ENCODE measurements at regions not wholly inside any gene's neighbourhood (a gene's known extent, or its start where the extent isn't known, plus 50 kb on each side); places are given as distances from the start of the nearest gene placed in this dataset.

DNA sequence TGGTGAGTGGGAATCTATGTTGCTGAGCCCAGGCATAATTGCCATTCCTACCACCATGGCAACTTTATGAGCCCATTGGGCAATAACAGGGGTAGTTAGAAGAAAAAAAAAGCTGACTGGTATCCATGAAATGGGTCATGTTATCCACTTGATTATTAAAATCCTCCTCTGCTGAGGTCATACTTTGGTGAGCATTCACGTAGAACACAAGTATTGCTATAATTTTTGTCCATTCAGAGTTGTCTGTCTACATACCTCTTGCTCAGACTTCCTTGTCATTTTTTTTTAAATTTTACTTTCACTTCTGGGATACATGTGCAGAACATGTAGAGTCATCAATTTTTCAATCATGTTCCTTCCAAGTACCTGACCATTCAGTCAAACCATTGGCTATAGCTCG is 780.8 kb upstream of the ARRDC3 start:
- DNase-seq (no peak), FAIRE-seq (no peak)
- H3K27me3 ChIP-seq (ENCODE audit: control insufficient read depth, insufficient read depth, low read length): no peaks in the 10 kb centered on the region
- TF ChIP-seq CTCF (IDR thresholded peaks at IDR 0.05; ENCODE audit: borderline replicate concordance, extremely low read depth, insufficient read depth): no peak
- H3K9ac ChIP-seq (ENCODE audit: low read length in 3 of 3): no peak overlapping the region
- no peaks in the 10 kb centered on the region for H3K9me3 ChIP-seq (ENCODE audit: control insufficient read depth in 2 of 3, insufficient read depth in 1 of 3, low read length in 3 of 3)
- H3K27ac ChIP-seq (ENCODE audit: low read depth in 2 of 2, low read length in 2 of 2): no peak overlapping the region
- no peak overlapping the region for H3K4me3 ChIP-seq (ENCODE audit: low read length in 3 of 3)
- H3K36me3 ChIP-seq (ENCODE audit: control insufficient read depth in 2 of 3, insufficient read depth in 3 of 3, low read length in 3 of 3): no peaks in the 10 kb centered on the region
- intact Hi-C loops (cut with DNase I): no loop called here
- H3K4me1 ChIP-seq (ENCODE audit: control insufficient read depth in 2 of 3, insufficient read depth in 2 of 3, low read depth in 1 of 3, low read length in 3 of 3): no peaks in the 10 kb centered on the region

- no peak for TF ChIP-seq CTCF (IDR thresholded peaks at IDR 0.05; ENCODE audit: borderline replicate concordance, extremely low read depth, insufficient read depth)
- Histone ChIP-seq H3K4me1 (ENCODE audit: control insufficient read depth in 2 of 3, insufficient read depth in 2 of 3, low read depth in 1 of 3, low read length in 3 of 3) (no peaks in the 10 kb centered on the region), H3K9ac (ENCODE audit: low read length in 3 of 3) (no peak overlapping the region), H3K36me3 (ENCODE audit: control insufficient read depth in 2 of 3, insufficient read depth in 3 of 3, low read length in 3 of 3) (no peaks in the 10 kb centered on the region), H3K4me3 (ENCODE audit: low read length in 3 of 3) (no peak overlapping the region), H3K27me3 (ENCODE audit: control insufficient read depth, insufficient read depth, low read length) (no peaks in the 10 kb centered on the region), H3K9me3 (ENCODE audit: control insufficient read depth in 2 of 3, insufficient read depth in 1 of 3, low read length in 3 of 3) (no peaks in the 10 kb centered on the region), H3K27ac (ENCODE audit: low read depth in 2 of 2, low read length in 2 of 2) (no peak overlapping the region)
- FAIRE-seq: no peak
- no peak for DNase-seq
- intact Hi-C loops (cut with DNase I): no loop called here
These were observed 764.7 kb upstream of the ARRDC3 start for GRCh38 chr5:92147798-92148197.

- Histone ChIP-seq H3K4me3 (ENCODE audit: low read length in 3 of 3) (no peak overlapping the region), H3K4me1 (ENCODE audit: control insufficient read depth in 2 of 3, insufficient read depth in 2 of 3, low read depth in 1 of 3, low read length in 3 of 3) (no peaks in the 10 kb centered on the region), H3K36me3 (ENCODE audit: control insufficient read depth in 2 of 3, insufficient read depth in 3 of 3, low read length in 3 of 3) (no peaks in the 10 kb centered on the region), H3K27ac (ENCODE audit: low read depth in 2 of 2, low read length in 2 of 2) (no peak overlapping the region), H3K27me3 (ENCODE audit: control insufficient read depth, insufficient read depth, low read length) (no peaks in the 10 kb centered on the region), H3K9me3 (ENCODE audit: control insufficient read depth in 2 of 3, insufficient read depth in 1 of 3, low read length in 3 of 3) (no peaks in the 10 kb centered on the region), H3K9ac (ENCODE audit: low read length in 3 of 3) (no peak overlapping the region)
- TF ChIP-seq CTCF (IDR thresholded peaks at IDR 0.05; ENCODE audit: borderline replicate concordance, extremely low read depth, insufficient read depth): no peak
- no peak for FAIRE-seq
- intact Hi-C loops (cut with DNase I): no loop called here
- DNase-seq: peak in 4 of 5 donors; percentile 12 to 32 (median 17)
These were observed 764.1 kb upstream of the ARRDC3 start for GRCh38 chr5:92147266-92147665.

- Histone ChIP-seq H3K4me1 (ENCODE audit: control insufficient read depth in 2 of 3, insufficient read depth in 2 of 3, low read depth in 1 of 3, low read length in 3 of 3) (no peaks in the 10 kb centered on the region), H3K9ac (ENCODE audit: low read length in 3 of 3) (no peak overlapping the region), H3K27ac (ENCODE audit: low read depth in 2 of 2, low read length in 2 of 2) (no peak overlapping the region), H3K27me3 (ENCODE audit: control insufficient read depth, insufficient read depth, low read length) (no peaks in the 10 kb centered on the region), H3K9me3 (ENCODE audit: control insufficient read depth in 2 of 3, insufficient read depth in 1 of 3, low read length in 3 of 3) (no peaks in the 10 kb centered on the region), H3K4me3 (ENCODE audit: low read length in 3 of 3) (no peak overlapping the region), H3K36me3 (ENCODE audit: control insufficient read depth in 2 of 3, insufficient read depth in 3 of 3, low read length in 3 of 3) (no peaks in the 10 kb centered on the region)
- FAIRE-seq (no peak), DNase-seq (peak in 1 of 5 donors; percentile 3)
- no peak for TF ChIP-seq CTCF (IDR thresholded peaks at IDR 0.05; ENCODE audit: borderline replicate concordance, extremely low read depth, insufficient read depth)
- intact Hi-C loops (cut with DNase I): no loop called here
These were observed 762.7 kb upstream of the ARRDC3 start for GRCh38 chr5:92145852-92146251.
